ENCODE measurements at regions not wholly inside any gene's neighbourhood (a gene's known extent, or its start where the extent isn't known, plus 50 kb on each side); places are given as distances from the start of the nearest gene placed in this dataset.

DNA sequence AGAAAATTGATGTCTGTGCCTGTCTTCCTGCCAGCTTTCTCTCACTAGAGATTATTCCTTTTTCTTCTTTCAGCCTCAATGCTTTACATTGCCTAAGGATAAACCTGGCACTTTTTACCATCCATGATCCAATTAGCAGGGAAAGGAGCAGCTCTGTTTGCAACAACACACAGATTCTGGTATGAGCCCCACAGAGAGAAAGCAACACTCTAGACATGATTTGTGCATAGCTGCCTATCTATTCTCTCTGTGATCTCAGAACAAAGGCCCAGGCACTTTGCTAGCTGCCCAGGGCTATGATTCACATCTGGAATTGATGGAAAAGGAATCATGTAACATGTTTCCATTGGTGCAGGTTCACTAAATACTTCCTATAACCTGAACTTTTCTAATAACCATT lies 685.0 kb downstream of the ETS1 start:
- Histone ChIP-seq H3K36me3 (ENCODE audit: control insufficient read depth in 1 of 2, insufficient read depth in 2 of 2, low read length in 2 of 2) (no peaks in the 10 kb centered on the region), H3K27me3 (ENCODE audit: low read depth, low read length) (no peaks in the 10 kb centered on the region), H3K27ac (ENCODE audit: low read length) (no peak overlapping the region), H3K9me3 (ENCODE audit: control insufficient read depth in 1 of 2, low read length in 2 of 2) (peaks cover 0 to 2% of the 10 kb centered on the region in 2 donors), H3K4me3 (ENCODE audit: low read depth in 1 of 2, low read length in 2 of 2) (no peak overlapping the region), H3K4me1 (ENCODE audit: control insufficient read depth in 1 of 2, insufficient read depth in 2 of 2, low read length in 2 of 2) (no peaks in the 10 kb centered on the region)

GRCh38 chr11:127898422-127899365 lies 688.7 kb downstream of the ETS1 start:
- Histone ChIP-seq H3K27me3 (ENCODE audit: low read depth, low read length) (no peaks in the 10 kb centered on the region), H3K36me3 (ENCODE audit: control insufficient read depth in 1 of 2, insufficient read depth in 2 of 2, low read length in 2 of 2) (no peaks in the 10 kb centered on the region), H3K4me1 (ENCODE audit: control insufficient read depth in 1 of 2, insufficient read depth in 2 of 2, low read length in 2 of 2) (no peaks in the 10 kb centered on the region), H3K4me3 (ENCODE audit: low read depth in 1 of 2, low read length in 2 of 2) (no peak overlapping the region), H3K27ac (ENCODE audit: low read length) (no peak overlapping the region), H3K9me3 (ENCODE audit: control insufficient read depth in 1 of 2, low read length in 2 of 2) (peaks cover 0 to 2% of the 10 kb centered on the region in 2 donors)

- no peaks in the 10 kb centered on the region for H3K36me3 ChIP-seq (ENCODE audit: control insufficient read depth in 1 of 2, insufficient read depth in 2 of 2, low read length in 2 of 2)
- no peaks in the 10 kb centered on the region for H3K27me3 ChIP-seq (ENCODE audit: low read depth, low read length)
- peaks cover 0 to 2% of the 10 kb centered on the region in 2 donors for H3K9me3 ChIP-seq (ENCODE audit: control insufficient read depth in 1 of 2, low read length in 2 of 2)
- no peaks in the 10 kb centered on the region for H3K4me1 ChIP-seq (ENCODE audit: control insufficient read depth in 1 of 2, insufficient read depth in 2 of 2, low read length in 2 of 2)
- no peak overlapping the region for H3K4me3 ChIP-seq (ENCODE audit: low read depth in 1 of 2, low read length in 2 of 2)
- no peak overlapping the region for H3K27ac ChIP-seq (ENCODE audit: low read length)
These were observed 691.6 kb downstream of the ETS1 start for GRCh38 chr11:127895776-127896175.

DNA sequence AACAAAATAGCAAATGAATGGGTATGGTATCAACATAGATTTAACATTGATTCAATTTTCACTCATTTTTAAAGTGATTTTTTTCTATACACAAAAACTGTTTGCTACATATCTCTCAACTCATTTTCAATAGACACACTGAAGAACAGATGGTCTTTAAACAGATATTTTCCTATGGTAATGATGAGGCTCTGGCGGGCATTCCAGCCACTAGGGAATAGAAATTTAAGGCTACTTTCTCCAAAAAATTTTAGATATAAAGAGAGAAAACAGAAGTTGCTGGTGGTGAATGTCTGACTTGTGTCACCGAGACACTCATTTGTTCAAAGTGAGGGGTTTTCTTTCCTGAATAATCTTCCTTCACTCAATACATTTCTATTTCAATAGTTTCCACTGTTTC lies 693.0 kb downstream of the ETS1 start:
- Histone ChIP-seq H3K27me3 (ENCODE audit: low read depth, low read length) (no peaks in the 10 kb centered on the region), H3K4me3 (ENCODE audit: low read depth in 1 of 2, low read length in 2 of 2) (no peak overlapping the region), H3K27ac (ENCODE audit: low read length) (no peak overlapping the region), H3K36me3 (ENCODE audit: control insufficient read depth in 1 of 2, insufficient read depth in 2 of 2, low read length in 2 of 2) (no peaks in the 10 kb centered on the region), H3K9me3 (ENCODE audit: control insufficient read depth in 1 of 2, low read length in 2 of 2) (peaks cover 0 to 2% of the 10 kb centered on the region in 2 donors), H3K4me1 (ENCODE audit: control insufficient read depth in 1 of 2, insufficient read depth in 2 of 2, low read length in 2 of 2) (no peaks in the 10 kb centered on the region)

DNA sequence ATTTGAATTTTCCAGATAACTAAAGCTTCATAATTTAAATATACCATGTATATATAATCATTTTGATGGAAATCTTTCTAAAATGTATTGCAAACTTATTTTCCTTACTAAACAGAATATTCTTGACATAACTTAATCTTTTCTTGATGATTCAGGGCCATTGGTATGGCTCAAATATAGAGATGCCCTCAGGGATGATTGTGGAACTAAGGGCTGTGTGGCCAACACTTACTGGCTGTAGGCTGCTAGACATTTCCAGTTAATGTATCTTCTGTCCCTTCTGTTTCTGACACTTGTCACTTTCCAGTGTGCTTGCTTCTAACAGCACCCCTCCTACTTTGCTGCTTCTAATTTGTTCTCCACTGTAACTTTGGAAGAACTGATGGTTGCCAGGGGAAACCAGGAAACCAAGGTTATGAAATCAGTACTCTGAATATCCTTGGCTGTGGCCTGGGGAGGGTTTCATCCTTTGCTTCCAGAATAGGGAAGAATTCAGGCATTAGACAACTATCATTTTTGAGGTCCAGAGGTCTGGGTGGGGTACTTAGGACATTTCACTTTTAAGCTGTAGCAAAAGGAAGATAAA lies 697.2 kb downstream of the ETS1 start:
- H3K27ac ChIP-seq (ENCODE audit: low read length) = no peak overlapping the region

DNA sequence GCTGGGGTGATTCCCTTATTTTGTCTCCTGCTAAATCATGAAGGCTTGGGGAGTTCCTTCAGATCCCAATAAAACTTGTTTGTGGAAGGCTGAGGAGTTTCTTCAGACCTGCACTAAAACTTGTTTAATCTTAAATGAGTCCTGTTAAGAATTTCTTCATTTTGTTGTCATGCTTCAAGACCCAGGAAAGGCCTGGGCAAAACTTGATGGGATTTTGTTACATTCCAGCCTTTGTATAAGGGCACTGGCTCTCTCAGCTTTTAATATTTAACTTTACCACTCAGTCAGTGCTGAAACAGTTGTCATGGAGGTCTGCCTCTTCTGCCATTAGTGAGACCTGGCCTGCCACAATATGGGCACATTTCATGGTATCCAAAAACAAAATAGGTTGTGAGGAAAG lies 699.0 kb downstream of the ETS1 start:
- H3K27ac ChIP-seq (ENCODE audit: low read length) = no peak overlapping the region
- H3K36me3 ChIP-seq (ENCODE audit: control insufficient read depth in 1 of 2, insufficient read depth in 2 of 2, low read length in 2 of 2) = no peaks in the 10 kb centered on the region
- H3K27me3 ChIP-seq (ENCODE audit: low read depth, low read length) = no peaks in the 10 kb centered on the region
- peaks cover 0 to 4% of the 10 kb centered on the region in 2 donors for H3K9me3 ChIP-seq (ENCODE audit: control insufficient read depth in 1 of 2, low read length in 2 of 2)
- no peaks in the 10 kb centered on the region for H3K4me1 ChIP-seq (ENCODE audit: control insufficient read depth in 1 of 2, insufficient read depth in 2 of 2, low read length in 2 of 2)
- no peak overlapping the region for H3K4me3 ChIP-seq (ENCODE audit: low read depth in 1 of 2, low read length in 2 of 2)

More for the DNA sequence above, 697.2 kb downstream of the ETS1 start:
- no peaks in the 10 kb centered on the region for H3K27me3 ChIP-seq (ENCODE audit: low read depth, low read length)
- no peak overlapping the region for H3K4me3 ChIP-seq (ENCODE audit: low read depth in 1 of 2, low read length in 2 of 2)
- no peaks in the 10 kb centered on the region for H3K36me3 ChIP-seq (ENCODE audit: control insufficient read depth in 1 of 2, insufficient read depth in 2 of 2, low read length in 2 of 2)
- no peaks in the 10 kb centered on the region for H3K4me1 ChIP-seq (ENCODE audit: control insufficient read depth in 1 of 2, insufficient read depth in 2 of 2, low read length in 2 of 2)
- peaks cover 0 to 4% of the 10 kb centered on the region in 2 donors for H3K9me3 ChIP-seq (ENCODE audit: control insufficient read depth in 1 of 2, low read length in 2 of 2)

GRCh38 chr11:127875131-127875530 lies 712.2 kb downstream of the ETS1 start:
- no peak overlapping the region for H3K27ac ChIP-seq (ENCODE audit: low read length)
- no peak overlapping the region for H3K4me3 ChIP-seq (ENCODE audit: low read depth in 1 of 2, low read length in 2 of 2)
- no peaks in the 10 kb centered on the region for H3K36me3 ChIP-seq (ENCODE audit: control insufficient read depth in 1 of 2, insufficient read depth in 2 of 2, low read length in 2 of 2)
- no peaks in the 10 kb centered on the region for H3K9me3 ChIP-seq (ENCODE audit: control insufficient read depth in 1 of 2, low read length in 2 of 2)
- peaks cover 0 to 5% of the 10 kb centered on the region in 2 donors for H3K4me1 ChIP-seq (ENCODE audit: control insufficient read depth in 1 of 2, insufficient read depth in 2 of 2, low read length in 2 of 2)
- no peaks in the 10 kb centered on the region for H3K27me3 ChIP-seq (ENCODE audit: low read depth, low read length)

DNA sequence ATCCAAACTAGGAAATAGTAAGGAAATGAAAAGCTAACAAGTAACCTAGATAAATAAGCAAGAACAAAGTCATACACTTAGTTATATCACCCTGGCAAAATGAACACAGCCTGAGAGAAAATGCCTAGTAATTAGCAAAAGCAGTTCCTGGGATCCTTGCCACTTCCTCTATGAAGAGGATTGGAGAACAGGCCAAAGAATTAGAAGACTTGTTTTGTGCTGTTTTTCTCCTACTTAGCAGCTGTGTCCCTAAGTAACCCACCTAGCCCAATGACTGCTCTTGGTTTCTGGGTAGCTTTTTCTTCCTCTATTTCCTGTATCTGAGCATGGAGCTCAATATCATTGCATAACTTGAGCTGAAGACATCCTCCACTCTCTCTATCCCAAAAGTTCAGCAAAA lies 713.9 kb downstream of the ETS1 start:
- Histone ChIP-seq H3K27me3 (ENCODE audit: low read depth, low read length) (no peaks in the 10 kb centered on the region), H3K27ac (ENCODE audit: low read length) (no peak overlapping the region), H3K4me1 (ENCODE audit: control insufficient read depth in 1 of 2, insufficient read depth in 2 of 2, low read length in 2 of 2) (peaks cover 0 to 5% of the 10 kb centered on the region in 2 donors), H3K9me3 (ENCODE audit: control insufficient read depth in 1 of 2, low read length in 2 of 2) (no peaks in the 10 kb centered on the region), H3K36me3 (ENCODE audit: control insufficient read depth in 1 of 2, insufficient read depth in 2 of 2, low read length in 2 of 2) (no peaks in the 10 kb centered on the region), H3K4me3 (ENCODE audit: low read depth in 1 of 2, low read length in 2 of 2) (no peak overlapping the region)

GRCh38 chr11:127866109-127866508 lies 721.2 kb downstream of the ETS1 start:
- Histone ChIP-seq H3K9me3 (ENCODE audit: control insufficient read depth in 1 of 2, low read length in 2 of 2) (no peaks in the 10 kb centered on the region), H3K4me1 (ENCODE audit: control insufficient read depth in 1 of 2, insufficient read depth in 2 of 2, low read length in 2 of 2) (no peaks in the 10 kb centered on the region), H3K27ac (ENCODE audit: low read length) (no peak overlapping the region), H3K27me3 (ENCODE audit: low read depth, low read length) (no peaks in the 10 kb centered on the region), H3K36me3 (ENCODE audit: control insufficient read depth in 1 of 2, insufficient read depth in 2 of 2, low read length in 2 of 2) (no peaks in the 10 kb centered on the region), H3K4me3 (ENCODE audit: low read depth in 1 of 2, low read length in 2 of 2) (no peak overlapping the region)

DNA sequence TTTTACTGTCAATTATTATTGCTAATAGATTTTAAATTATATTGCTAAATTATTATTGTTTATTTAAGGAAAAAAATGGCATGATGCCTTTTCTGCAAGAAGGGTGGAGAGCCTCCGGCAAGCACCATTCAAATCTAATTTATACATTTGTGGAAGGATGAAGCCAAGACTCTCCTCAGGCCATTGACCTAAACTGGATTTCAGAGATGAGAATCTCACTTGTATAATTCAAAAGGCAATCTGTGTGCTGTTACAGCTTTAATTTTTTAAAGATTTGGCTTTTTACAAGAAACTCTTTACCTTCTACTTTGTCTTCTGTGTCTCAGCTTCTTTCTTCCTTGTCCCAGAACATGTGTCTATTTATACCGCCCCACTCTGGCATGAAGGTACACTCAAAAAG lies 722.5 kb downstream of the ETS1 start:
- Histone ChIP-seq H3K4me3 (ENCODE audit: low read depth in 1 of 2, low read length in 2 of 2) (no peak overlapping the region), H3K27me3 (ENCODE audit: low read depth, low read length) (no peaks in the 10 kb centered on the region), H3K36me3 (ENCODE audit: control insufficient read depth in 1 of 2, insufficient read depth in 2 of 2, low read length in 2 of 2) (no peaks in the 10 kb centered on the region), H3K4me1 (ENCODE audit: control insufficient read depth in 1 of 2, insufficient read depth in 2 of 2, low read length in 2 of 2) (no peaks in the 10 kb centered on the region), H3K27ac (ENCODE audit: low read length) (no peak overlapping the region), H3K9me3 (ENCODE audit: control insufficient read depth in 1 of 2, low read length in 2 of 2) (no peaks in the 10 kb centered on the region)

- Histone ChIP-seq H3K27me3 (ENCODE audit: low read depth, low read length) (no peaks in the 10 kb centered on the region), H3K4me1 (ENCODE audit: control insufficient read depth in 1 of 2, insufficient read depth in 2 of 2, low read length in 2 of 2) (no peaks in the 10 kb centered on the region), H3K36me3 (ENCODE audit: control insufficient read depth in 1 of 2, insufficient read depth in 2 of 2, low read length in 2 of 2) (no peaks in the 10 kb centered on the region), H3K4me3 (ENCODE audit: low read depth in 1 of 2, low read length in 2 of 2) (no peak overlapping the region), H3K9me3 (ENCODE audit: control insufficient read depth in 1 of 2, low read length in 2 of 2) (no peaks in the 10 kb centered on the region), H3K27ac (ENCODE audit: low read length) (no peak overlapping the region)
These were observed 725.0 kb downstream of the ETS1 start for GRCh38 chr11:127862406-127862805.
